MM.1S (cell line): ENCODE measurements at regions not wholly inside any gene's neighbourhood (a gene's known extent, or its start where the extent isn't known, plus 50 kb on each side); places are given as distances from the start of the nearest gene placed in this dataset.

Source experiments
- CTCF ChIP-seq: fragments of 300-600 bp; sonication (generic); IDR thresholded peaks from 2 replicates; pipeline ENCODE4 v1.5.1; 2016; ENCODE audit warnings: antibody characterized with exemption, low read length, mixed read lengths
- EZH2 ChIP-seq: fragments of 300-600 bp; sonication (generic); optimal IDR thresholded peaks from 2 replicates; pipeline ENCODE3; 2017; ENCODE audit warnings: low read depth, mild to moderate bottlenecking, antibody characterized with exemption, low read length, mixed read lengths

- TF ChIP-seq CTCF (no peak), EZH2 (no peak)
Measured at GRCh38 chrX:39550795-39551361, 546.9 kb downstream of the BCOR start.
